K562 (cell line): ENCODE measurements at regions not wholly inside any gene's neighbourhood (a gene's known extent, or its start where the extent isn't known, plus 50 kb on each side); places are given as distances from the start of the nearest gene placed in this dataset.

Source experiments
- ATAC-seq: fragments of 200-7000 bp; cut with Tn5 transposase; 3 replicates; pipeline ENCODE4 v1.9.1; 2020; ENCODE audit warnings: moderate library complexity
- BruUV-seq: library from RNA; stranded (reverse); fragments of 400-500 nt; replicated peaks from 2 replicates; lab custom pipeline; 2021; lab: Mats Ljungman, UMichigan
- CTCF ChIA-PET: fragments of 300-600 bp; formaldehyde crosslinking; extraction: SDS; loops from one replicate; lab custom pipeline; 2021; ENCODE audit warnings: low intra/inter-chr PET ratio; lab: Yijun Ruan, JAX
- POLR2A ChIA-PET: fragments of 300-600, 350-650 bp; sonication (Branson Sonifier 250); formaldehyde crosslinking; extraction: SDS; loops from one replicate; lab custom pipeline; 2021; ENCODE audit warnings: antibody characterized with exemption, inconsistent platforms; lab: Yijun Ruan, JAX
- DNase-seq, 4 experiments: peaks; one replicate each; pipeline versions ENCODE4 v3.0.0 to v3.0.0-alpha.2; 2011 to 2018; ENCODE audit warnings: low spot score in 3 of 4, mixed read lengths in 3 of 4; ENCODE audit errors: extremely low read depth in 1 of 4
- FAIRE-seq: peaks from 2 replicates; lab custom pipeline; 2011; peaks lifted over from hg19 to GRCh38; lab: Jason Lieb, UNC
- H2AFZ ChIP-seq: 2 replicates; pipeline ENCODE4 v1.6.0; 2011; ENCODE audit warnings: low read depth, low read length, control low read depth, inconsistent platforms
- H3K27ac ChIP-seq: fragments of 200-600 bp; 3 replicates; pipeline ENCODE4 v1.8.0; 2011; ENCODE audit warnings: low read depth, mild to moderate bottlenecking, control low read depth, inconsistent platforms, low read length, moderate library complexity, mixed read lengths; ENCODE audit errors: extremely low read depth
- H3K27me3 ChIP-seq, 2 experiments: fragments of 300-600 bp in 1 of 2; 2 replicates in 1 of 2; 3 replicates in 1 of 2; pipeline versions ENCODE4 v1.6.0 to v1.8.0; 2011; ENCODE audit warnings: inconsistent platforms in 2 of 2, low read length in 2 of 2, mild to moderate bottlenecking in 1 of 2, mixed read lengths in 1 of 2, moderate library complexity in 1 of 2; ENCODE audit not compliant: control insufficient read depth in 2 of 2, insufficient read depth in 2 of 2
- H3K36me3 ChIP-seq: fragments of 300-600 bp; 3 replicates; pipeline ENCODE4 v1.8.0; 2011; ENCODE audit warnings: mild to moderate bottlenecking, low read length, inconsistent platforms; ENCODE audit not compliant: control insufficient read depth, insufficient read depth
- H3K4me1 ChIP-seq, 2 experiments: fragments of 200-600 bp in 1 of 2; replicated peaks in 1 of 2; 2 replicates in 1 of 2; 3 replicates in 1 of 2; pipeline versions ENCODE4 v1.5.1 to v1.8.0; 2011; ENCODE audit warnings: inconsistent platforms in 2 of 2, low read length in 2 of 2, mild to moderate bottlenecking in 1 of 2, mixed read lengths in 1 of 2, moderate library complexity in 1 of 2; ENCODE audit not compliant: control insufficient read depth in 2 of 2, insufficient read depth in 2 of 2
- H3K4me2 ChIP-seq: 2 replicates; pipeline ENCODE4 v1.6.1; 2011; ENCODE audit warnings: low read length, control low read depth, inconsistent platforms, mixed read lengths; ENCODE audit not compliant: insufficient read depth
- H3K4me3 ChIP-seq: fragments of 200-600 bp; sonication (generic), shearing (Covaris generic); 2 replicates; pipeline ENCODE4 v1.5.1; 2016; ENCODE audit warnings: control low read depth, inconsistent platforms
- H3K79me2 ChIP-seq: fragments of 200-600 bp; 3 replicates; pipeline ENCODE4 v1.8.0; 2011; ENCODE audit warnings: low read length, inconsistent platforms; ENCODE audit not compliant: control insufficient read depth, insufficient read depth
- H3K9ac ChIP-seq, 2 experiments: 2 replicates each; pipeline versions ENCODE4 v1.6.0 to v1.6.1; 2011; ENCODE audit warnings: low read depth in 2 of 2, low read length in 2 of 2, control low read depth in 1 of 2, inconsistent platforms in 1 of 2, mild to moderate bottlenecking in 1 of 2, mixed read lengths in 1 of 2; ENCODE audit not compliant: insufficient read depth in 1 of 2
- H3K9me1 ChIP-seq: one replicate; pipeline ENCODE4 v1.6.0; 2011; ENCODE audit warnings: inconsistent platforms, mild to moderate bottlenecking, low read length, moderate library complexity; ENCODE audit not compliant: control insufficient read depth, insufficient read depth
- H3K9me3 ChIP-seq: replicated peaks from 2 replicates; pipeline ENCODE4 v1.5.1; 2011; ENCODE audit warnings: low read depth, low read length, inconsistent platforms; ENCODE audit not compliant: control insufficient read depth, insufficient read depth
- H4K20me1 ChIP-seq: replicated peaks from 2 replicates; pipeline ENCODE4 v1.6.1; 2011; ENCODE audit warnings: low read length, inconsistent platforms, mixed read lengths; ENCODE audit not compliant: control insufficient read depth, insufficient read depth
- CHD1 ChIP-seq: fragments of 200-600 bp; sonication (generic); IDR thresholded peaks from one replicate; pipeline ENCODE4 v1.6.1; 2012; ENCODE audit warnings: mild to moderate bottlenecking, moderate library complexity, low read length, inconsistent platforms
- ETS1 ChIP-seq: conservative IDR thresholded peaks from 2 replicates; pipeline ENCODE4 v1.6.1; 2011; ENCODE audit warnings: low read depth, mild to moderate bottlenecking, low read length; ENCODE audit not compliant: control insufficient read depth
- FOSL1 ChIP-seq: fragments of 200-800 bp; sonication (Bioruptor generic); conservative IDR thresholded peaks from 2 replicates; pipeline ENCODE4 v1.6.1; 2016; ENCODE audit warnings: missing genetic modification characterization, missing compliant biosample characterization
- FOXK2 ChIP-seq, 2 experiments: fragments of 450-650 bp; IDR thresholded peaks in 1 of 2; conservative IDR thresholded peaks in 1 of 2; 2 replicates each; pipeline ENCODE4 v1.6.1; 2016; ENCODE audit warnings: low read depth in 2 of 2, mild to moderate bottlenecking in 1 of 2
- HEY1 ChIP-seq: fragments of 250-450 bp; sonication (Bioruptor Pico); IDR thresholded peaks from 2 replicates; pipeline ENCODE4 v1.5.0; 2020; ENCODE audit warnings: mild to moderate bottlenecking, moderate library complexity, borderline replicate concordance
- NBN ChIP-seq: fragments of 450-650 bp; IDR thresholded peaks from 2 replicates; pipeline ENCODE4 v1.6.1; 2016; ENCODE audit warnings: low read depth, mild to moderate bottlenecking
- PBX2 ChIP-seq, 2 experiments: IDR thresholded peaks in 1 of 2; conservative IDR thresholded peaks in 1 of 2; 2 replicates each; pipeline ENCODE4 v1.6.1; 2016; ENCODE audit warnings: low read depth in 2 of 2, mild to moderate bottlenecking in 1 of 2, missing compliant biosample characterization in 1 of 2, missing genetic modification characterization in 1 of 2, moderate library complexity in 1 of 2
- RFX1 ChIP-seq: fragments of 450-650 bp; IDR thresholded peaks from 2 replicates; pipeline ENCODE4 v1.6.1; 2016; ENCODE audit warnings: mild to moderate bottlenecking, moderate library complexity
- SLC30A9 ChIP-seq: fragments of 250-450 bp; sonication (Bioruptor Pico); IDR thresholded peaks from 2 replicates; pipeline ENCODE4 v1.8.0; 2022; ENCODE audit warnings: mild to moderate bottlenecking, moderate library complexity
- SRSF7 ChIP-seq: fragments of 200-400 bp; formaldehyde crosslinking; optimal IDR thresholded peaks from 2 replicates; pipeline ENCODE3; 2017; ENCODE audit warnings: mild to moderate bottlenecking, low read depth, low read length
- WGBS: fragments of 100-300 bp; shearing (Covaris generic); methylation state at CpG from one replicate; pipeline ENCODE4 v1.1.6; 2016; ENCODE audit warnings: low coverage, mixed read lengths; ENCODE audit not compliant: insufficient coverage; ENCODE audit errors: missing lambda C conversion rate; 5-methylcytosine and 5-hydroxymethylcytosine counted together
- in situ Hi-C: fragments of 300-500 bp; cut with MboI; formaldehyde crosslinking; loops from 4 replicates; pipeline ENCODE4 v1.15.0; 2018; ENCODE audit warnings: inconsistent platforms, mixed read lengths
- intact Hi-C: fragments of 100-400 bp; cut with micrococcal nuclease; formaldehyde crosslinking; loops from 2 replicates; pipeline ENCODE4 v1.14.2; 2022
- TF ChIP-seq, protein P1 (sequence below): IDR thresholded peaks from 2 replicates; pipeline ENCODE4 v1.6.1; 2011; ENCODE audit warnings: borderline replicate concordance, low read depth, mild to moderate bottlenecking, moderate library complexity, low read length; ENCODE audit not compliant: insufficient read depth, poor library complexity, severe bottlenecking

- WGBS = 0% methylated on average over 1 of the region's 1 CpG
- no peak for FAIRE-seq
- H3K9me1 ChIP-seq = no peaks in the 10 kb centered on the region
- BruUV-seq = no TSS peak
- no peaks in the 10 kb centered on the region for H4K20me1 ChIP-seq
- H3K27ac ChIP-seq = no peak overlapping the region
- H2AFZ ChIP-seq = no peak overlapping the region
- H3K36me3 ChIP-seq = no peaks in the 10 kb centered on the region
- H3K79me2 ChIP-seq = no peaks in the 10 kb centered on the region
- H3K4me1 ChIP-seq = no peaks in the 10 kb centered on the region
- no peaks in the 10 kb centered on the region for H3K9me3 ChIP-seq
- intact Hi-C loops = no loop called here
- POLR2A ChIA-PET = interaction anchor here (1.2 kb wide), 1 partner anchor 317 kb away, joined by 3 read pairs; no protein-coding TSS in a partner anchor
- TF ChIP-seq CHD1 (no peak), SLC30A9 (CRISPR knock-in tag) (no peak), PBX2 (CRISPR knock-in tag; IDR thresholded peaks at IDR 0.05; ENCODE audit: low read depth) (no peak), PBX2 (tag; conservative IDR thresholded peaks at IDR 0.05; ENCODE audit: low read depth) (no peak), FOSL1 (tag) (no peak), ETS1 (no peak), RFX1 (no peak), NBN (no peak), HEY1 (CRISPR knock-in tag) (no peak), SRSF7 (no peak), FOXK2 (conservative IDR thresholded peaks at IDR 0.05 in 1 of 2, IDR thresholded peaks at IDR 0.05 in 1 of 2; ENCODE audit: low read depth in 2 of 2) (no peak)
- TF ChIP-seq, protein P1, sequence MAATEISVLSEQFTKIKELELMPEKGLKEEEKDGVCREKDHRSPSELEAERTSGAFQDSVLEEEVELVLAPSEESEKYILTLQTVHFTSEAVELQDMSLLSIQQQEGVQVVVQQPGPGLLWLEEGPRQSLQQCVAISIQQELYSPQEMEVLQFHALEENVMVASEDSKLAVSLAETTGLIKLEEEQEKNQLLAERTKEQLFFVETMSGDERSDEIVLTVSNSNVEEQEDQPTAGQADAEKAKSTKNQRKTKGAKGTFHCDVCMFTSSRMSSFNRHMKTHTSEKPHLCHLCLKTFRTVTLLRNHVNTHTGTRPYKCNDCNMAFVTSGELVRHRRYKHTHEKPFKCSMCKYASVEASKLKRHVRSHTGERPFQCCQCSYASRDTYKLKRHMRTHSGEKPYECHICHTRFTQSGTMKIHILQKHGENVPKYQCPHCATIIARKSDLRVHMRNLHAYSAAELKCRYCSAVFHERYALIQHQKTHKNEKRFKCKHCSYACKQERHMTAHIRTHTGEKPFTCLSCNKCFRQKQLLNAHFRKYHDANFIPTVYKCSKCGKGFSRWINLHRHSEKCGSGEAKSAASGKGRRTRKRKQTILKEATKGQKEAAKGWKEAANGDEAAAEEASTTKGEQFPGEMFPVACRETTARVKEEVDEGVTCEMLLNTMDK = no peak
- TF ChIP-seq, all 486 proteins: peak for 0
- no peak overlapping the region for H3K4me3 ChIP-seq
- DNase-seq = no peak
- H3K27me3 ChIP-seq = no peaks in the 10 kb centered on the region
- no peak overlapping the region for H3K9ac ChIP-seq
- ATAC-seq = no peak
- in situ Hi-C loops = no loop called here
- no peak overlapping the region for H3K4me2 ChIP-seq
- CTCF ChIA-PET = no interaction called here
These were observed 117.0 kb upstream of the FAM3C start for GRCh38 chr7:121513105-121513504.
